ENCODE measurements at regions not wholly inside any gene's neighbourhood (a gene's known extent, or its start where the extent isn't known, plus 50 kb on each side); places are given as distances from the start of the nearest gene placed in this dataset.

DNA sequence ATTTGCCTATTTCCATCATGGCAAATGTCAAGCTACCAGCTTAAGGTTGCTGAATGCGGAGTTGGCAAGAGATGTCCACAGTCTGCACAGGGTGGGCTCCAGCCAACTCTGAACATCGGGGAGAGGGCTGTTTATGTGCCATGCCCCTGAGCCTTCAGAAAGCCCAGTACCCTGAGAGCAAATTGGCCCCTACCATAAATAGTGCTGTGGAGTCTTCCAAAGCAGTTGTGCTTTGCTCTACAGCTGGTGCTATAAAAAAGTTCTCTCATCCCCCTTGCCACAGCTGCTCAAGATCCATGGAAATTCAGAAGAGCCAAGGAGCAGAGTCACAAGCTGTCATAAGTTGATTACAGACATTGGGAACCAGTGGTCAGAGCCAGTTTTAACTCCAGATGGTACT is 85.6 kb upstream of the CLDN14 start:
- ATAC-seq (no peak), DNase-seq (ENCODE audit: low spot score) (no peak)
- H3K9me3 Mint-ChIP-seq, result peaks cover 13% of the 10 kb centered on the region
- TF ChIP-seq FOXK1 (CRISPR knock-in tag; IDR thresholded peaks at IDR 0.05) (no peak), PRRX2 (CRISPR knock-in tag; IDR thresholded peaks at IDR 0.05) (no peak), SMAD3 (CRISPR knock-in tag; IDR thresholded peaks at IDR 0.05; ENCODE audit: borderline replicate concordance) (no peak), FOXP1 (CRISPR knock-in tag; IDR thresholded peaks at IDR 0.05; ENCODE audit: borderline replicate concordance) (no peak), ZNF263 (CRISPR knock-in tag; IDR thresholded peaks at IDR 0.05; ENCODE audit: low read depth) (no peak), MYBL2 (CRISPR knock-in tag; IDR thresholded peaks at IDR 0.05) (no peak)
- TF ChIP-seq, protein P1, sequence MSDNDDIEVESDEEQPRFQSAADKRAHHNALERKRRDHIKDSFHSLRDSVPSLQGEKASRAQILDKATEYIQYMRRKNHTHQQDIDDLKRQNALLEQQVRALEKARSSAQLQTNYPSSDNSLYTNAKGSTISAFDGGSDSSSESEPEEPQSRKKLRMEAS (CRISPR knock-in tag; IDR thresholded peaks at IDR 0.05), result no peak
- TF ChIP-seq, protein P2, sequence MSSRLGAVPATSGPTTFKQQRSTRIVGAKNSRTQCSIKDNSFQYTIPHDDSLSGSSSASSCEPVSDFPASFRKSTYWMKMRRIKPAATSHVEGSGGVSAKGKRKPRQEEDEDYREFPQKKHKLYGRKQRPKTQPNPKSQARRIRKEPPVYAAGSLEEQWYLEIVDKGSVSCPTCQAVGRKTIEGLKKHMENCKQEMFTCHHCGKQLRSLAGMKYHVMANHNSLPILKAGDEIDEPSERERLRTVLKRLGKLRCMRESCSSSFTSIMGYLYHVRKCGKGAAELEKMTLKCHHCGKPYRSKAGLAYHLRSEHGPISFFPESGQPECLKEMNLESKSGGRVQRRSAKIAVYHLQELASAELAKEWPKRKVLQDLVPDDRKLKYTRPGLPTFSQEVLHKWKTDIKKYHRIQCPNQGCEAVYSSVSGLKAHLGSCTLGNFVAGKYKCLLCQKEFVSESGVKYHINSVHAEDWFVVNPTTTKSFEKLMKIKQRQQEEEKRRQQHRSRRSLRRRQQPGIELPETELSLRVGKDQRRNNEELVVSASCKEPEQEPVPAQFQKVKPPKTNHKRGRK (CRISPR knock-in tag; IDR thresholded peaks at IDR 0.05; ENCODE audit: borderline replicate concordance), result no peak
- TF ChIP-seq, protein P3, sequence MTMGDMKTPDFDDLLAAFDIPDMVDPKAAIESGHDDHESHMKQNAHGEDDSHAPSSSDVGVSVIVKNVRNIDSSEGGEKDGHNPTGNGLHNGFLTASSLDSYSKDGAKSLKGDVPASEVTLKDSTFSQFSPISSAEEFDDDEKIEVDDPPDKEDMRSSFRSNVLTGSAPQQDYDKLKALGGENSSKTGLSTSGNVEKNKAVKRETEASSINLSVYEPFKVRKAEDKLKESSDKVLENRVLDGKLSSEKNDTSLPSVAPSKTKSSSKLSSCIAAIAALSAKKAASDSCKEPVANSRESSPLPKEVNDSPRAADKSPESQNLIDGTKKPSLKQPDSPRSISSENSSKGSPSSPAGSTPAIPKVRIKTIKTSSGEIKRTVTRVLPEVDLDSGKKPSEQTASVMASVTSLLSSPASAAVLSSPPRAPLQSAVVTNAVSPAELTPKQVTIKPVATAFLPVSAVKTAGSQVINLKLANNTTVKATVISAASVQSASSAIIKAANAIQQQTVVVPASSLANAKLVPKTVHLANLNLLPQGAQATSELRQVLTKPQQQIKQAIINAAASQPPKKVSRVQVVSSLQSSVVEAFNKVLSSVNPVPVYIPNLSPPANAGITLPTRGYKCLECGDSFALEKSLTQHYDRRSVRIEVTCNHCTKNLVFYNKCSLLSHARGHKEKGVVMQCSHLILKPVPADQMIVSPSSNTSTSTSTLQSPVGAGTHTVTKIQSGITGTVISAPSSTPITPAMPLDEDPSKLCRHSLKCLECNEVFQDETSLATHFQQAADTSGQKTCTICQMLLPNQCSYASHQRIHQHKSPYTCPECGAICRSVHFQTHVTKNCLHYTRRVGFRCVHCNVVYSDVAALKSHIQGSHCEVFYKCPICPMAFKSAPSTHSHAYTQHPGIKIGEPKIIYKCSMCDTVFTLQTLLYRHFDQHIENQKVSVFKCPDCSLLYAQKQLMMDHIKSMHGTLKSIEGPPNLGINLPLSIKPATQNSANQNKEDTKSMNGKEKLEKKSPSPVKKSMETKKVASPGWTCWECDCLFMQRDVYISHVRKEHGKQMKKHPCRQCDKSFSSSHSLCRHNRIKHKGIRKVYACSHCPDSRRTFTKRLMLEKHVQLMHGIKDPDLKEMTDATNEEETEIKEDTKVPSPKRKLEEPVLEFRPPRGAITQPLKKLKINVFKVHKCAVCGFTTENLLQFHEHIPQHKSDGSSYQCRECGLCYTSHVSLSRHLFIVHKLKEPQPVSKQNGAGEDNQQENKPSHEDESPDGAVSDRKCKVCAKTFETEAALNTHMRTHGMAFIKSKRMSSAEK (CRISPR knock-in tag; IDR thresholded peaks at IDR 0.05; ENCODE audit: borderline replicate concordance), result no peak
- no peak overlapping the region for H3K4me3 Mint-ChIP-seq
- H3K4me1 Mint-ChIP-seq, result no peaks in the 10 kb centered on the region
- CTCF ChIA-PET, result no interaction called here
- POLR2A ChIA-PET, result no interaction called here
- H3K27me3 Mint-ChIP-seq (ENCODE audit: low read depth), result no peaks in the 10 kb centered on the region; the same call in none of the 2 replicates
- H3K27ac Mint-ChIP-seq, result no peak overlapping the region
- 0 out of 2 replicates have a peak, but pooled peaks cover 3% of the 10 kb centered on the region for H3K36me3 Mint-ChIP-seq

DNA sequence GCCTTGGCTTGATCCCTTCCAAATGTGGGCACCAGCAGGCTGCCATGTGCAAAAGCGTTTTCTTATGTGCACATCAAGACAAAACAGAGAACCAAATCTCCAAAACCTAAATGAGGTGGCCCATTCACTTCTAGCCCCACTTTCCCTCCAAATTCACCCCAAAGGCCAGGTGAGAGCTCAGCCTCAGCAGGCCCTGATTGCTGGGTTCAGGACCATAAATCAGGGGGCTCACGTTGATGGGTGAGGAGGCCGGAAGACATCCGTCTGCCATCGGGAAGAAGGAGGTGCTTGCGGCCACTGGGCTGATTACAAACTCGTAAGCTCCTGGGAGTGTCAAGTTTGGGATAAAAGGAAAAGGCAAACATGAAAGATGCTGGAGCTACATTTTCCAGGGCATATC is 86.7 kb upstream of the CLDN14 start:
- H3K27me3 Mint-ChIP-seq (ENCODE audit: low read depth), result no peaks in the 10 kb centered on the region; the same call in none of the 2 replicates
- H3K4me3 Mint-ChIP-seq, result no peak overlapping the region
- ChIA-PET POLR2A (interaction anchor here (0.8 kb wide), 1 partner anchor 149 kb away, joined by 3 read pairs; no protein-coding TSS in a partner anchor), CTCF (no interaction called here)
- peaks cover 13% of the 10 kb centered on the region for H3K9me3 Mint-ChIP-seq
- DNase-seq (ENCODE audit: low spot score), result no peak
- 0 out of 2 replicates have a peak, but pooled peaks cover 3% of the 10 kb centered on the region for H3K36me3 Mint-ChIP-seq
- H3K4me1 Mint-ChIP-seq, result no peaks in the 10 kb centered on the region
- no peak overlapping the region for H3K27ac Mint-ChIP-seq
- no peak for ATAC-seq
- no peak for TF ChIP-seq TEAD4 (CRISPR knock-in tag; IDR thresholded peaks at IDR 0.05)
- TF ChIP-seq, protein P4, sequence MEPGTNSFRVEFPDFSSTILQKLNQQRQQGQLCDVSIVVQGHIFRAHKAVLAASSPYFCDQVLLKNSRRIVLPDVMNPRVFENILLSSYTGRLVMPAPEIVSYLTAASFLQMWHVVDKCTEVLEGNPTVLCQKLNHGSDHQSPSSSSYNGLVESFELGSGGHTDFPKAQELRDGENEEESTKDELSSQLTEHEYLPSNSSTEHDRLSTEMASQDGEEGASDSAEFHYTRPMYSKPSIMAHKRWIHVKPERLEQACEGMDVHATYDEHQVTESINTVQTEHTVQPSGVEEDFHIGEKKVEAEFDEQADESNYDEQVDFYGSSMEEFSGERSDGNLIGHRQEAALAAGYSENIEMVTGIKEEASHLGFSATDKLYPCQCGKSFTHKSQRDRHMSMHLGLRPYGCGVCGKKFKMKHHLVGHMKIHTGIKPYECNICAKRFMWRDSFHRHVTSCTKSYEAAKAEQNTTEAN (CRISPR knock-in tag; IDR thresholded peaks at IDR 0.05), result no peak
- no peak for TF ChIP-seq SOX15 (CRISPR knock-in tag; IDR thresholded peaks at IDR 0.05)
- TF ChIP-seq ATF1 (CRISPR knock-in tag; IDR thresholded peaks at IDR 0.05), result no peak
- TF ChIP-seq, protein P5, sequence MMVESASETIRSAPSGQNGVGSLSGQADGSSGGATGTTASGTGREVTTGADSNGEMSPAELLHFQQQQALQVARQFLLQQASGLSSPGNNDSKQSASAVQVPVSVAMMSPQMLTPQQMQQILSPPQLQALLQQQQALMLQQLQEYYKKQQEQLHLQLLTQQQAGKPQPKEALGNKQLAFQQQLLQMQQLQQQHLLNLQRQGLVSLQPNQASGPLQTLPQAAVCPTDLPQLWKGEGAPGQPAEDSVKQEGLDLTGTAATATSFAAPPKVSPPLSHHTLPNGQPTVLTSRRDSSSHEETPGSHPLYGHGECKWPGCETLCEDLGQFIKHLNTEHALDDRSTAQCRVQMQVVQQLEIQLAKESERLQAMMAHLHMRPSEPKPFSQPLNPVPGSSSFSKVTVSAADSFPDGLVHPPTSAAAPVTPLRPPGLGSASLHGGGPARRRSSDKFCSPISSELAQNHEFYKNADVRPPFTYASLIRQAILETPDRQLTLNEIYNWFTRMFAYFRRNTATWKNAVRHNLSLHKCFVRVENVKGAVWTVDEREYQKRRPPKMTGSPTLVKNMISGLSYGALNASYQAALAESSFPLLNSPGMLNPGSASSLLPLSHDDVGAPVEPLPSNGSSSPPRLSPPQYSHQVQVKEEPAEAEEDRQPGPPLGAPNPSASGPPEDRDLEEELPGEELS (CRISPR knock-in tag; IDR thresholded peaks at IDR 0.05), result no peak
- TF ChIP-seq ETV6 (CRISPR knock-in tag; IDR thresholded peaks at IDR 0.05), result no peak
- TF ChIP-seq ZNF138 (CRISPR knock-in tag; conservative IDR thresholded peaks at IDR 0.05), result no peak
- TF ChIP-seq OVOL2 (CRISPR knock-in tag; IDR thresholded peaks at IDR 0.05; ENCODE audit: borderline replicate concordance), result no peak
- TF ChIP-seq ZNF263 (CRISPR knock-in tag; IDR thresholded peaks at IDR 0.05; ENCODE audit: low read depth), result no peak
- TF ChIP-seq, protein P6, sequence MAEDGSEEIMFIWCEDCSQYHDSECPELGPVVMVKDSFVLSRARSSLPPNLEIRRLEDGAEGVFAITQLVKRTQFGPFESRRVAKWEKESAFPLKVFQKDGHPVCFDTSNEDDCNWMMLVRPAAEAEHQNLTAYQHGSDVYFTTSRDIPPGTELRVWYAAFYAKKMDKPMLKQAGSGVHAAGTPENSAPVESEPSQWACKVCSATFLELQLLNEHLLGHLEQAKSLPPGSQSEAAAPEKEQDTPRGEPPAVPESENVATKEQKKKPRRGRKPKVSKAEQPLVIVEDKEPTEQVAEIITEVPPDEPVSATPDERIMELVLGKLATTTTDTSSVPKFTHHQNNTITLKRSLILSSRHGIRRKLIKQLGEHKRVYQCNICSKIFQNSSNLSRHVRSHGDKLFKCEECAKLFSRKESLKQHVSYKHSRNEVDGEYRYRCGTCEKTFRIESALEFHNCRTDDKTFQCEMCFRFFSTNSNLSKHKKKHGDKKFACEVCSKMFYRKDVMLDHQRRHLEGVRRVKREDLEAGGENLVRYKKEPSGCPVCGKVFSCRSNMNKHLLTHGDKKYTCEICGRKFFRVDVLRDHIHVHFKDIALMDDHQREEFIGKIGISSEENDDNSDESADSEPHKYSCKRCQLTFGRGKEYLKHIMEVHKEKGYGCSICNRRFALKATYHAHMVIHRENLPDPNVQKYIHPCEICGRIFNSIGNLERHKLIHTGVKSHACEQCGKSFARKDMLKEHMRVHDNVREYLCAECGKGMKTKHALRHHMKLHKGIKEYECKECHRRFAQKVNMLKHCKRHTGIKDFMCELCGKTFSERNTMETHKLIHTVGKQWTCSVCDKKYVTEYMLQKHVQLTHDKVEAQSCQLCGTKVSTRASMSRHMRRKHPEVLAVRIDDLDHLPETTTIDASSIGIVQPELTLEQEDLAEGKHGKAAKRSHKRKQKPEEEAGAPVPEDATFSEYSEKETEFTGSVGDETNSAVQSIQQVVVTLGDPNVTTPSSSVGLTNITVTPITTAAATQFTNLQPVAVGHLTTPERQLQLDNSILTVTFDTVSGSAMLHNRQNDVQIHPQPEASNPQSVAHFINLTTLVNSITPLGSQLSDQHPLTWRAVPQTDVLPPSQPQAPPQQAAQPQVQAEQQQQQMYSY (CRISPR knock-in tag; IDR thresholded peaks at IDR 0.05), result no peak

Measured in WTC11 (cell line).